AG09319 (cell line): ENCODE measurements at regions not wholly inside any gene's neighbourhood (a gene's known extent, or its start where the extent isn't known, plus 50 kb on each side); places are given as distances from the start of the nearest gene placed in this dataset.
A peak's percentile ranks its signal among the peaks of the same experiment; 100 is the strongest.

Experiments used
- DNase-seq: peaks from one replicate; pipeline ENCODE4 v3.0.0-alpha.2; 2010; ENCODE audit warnings: low read depth; ENCODE audit errors: extremely low read depth
- TF ChIP-seq, protein P1 (sequence below): IDR thresholded peaks from 2 replicates; pipeline ENCODE4 v1.5.1; 2011; ENCODE audit warnings: low read depth, mild to moderate bottlenecking, inconsistent platforms, low read length, moderate library complexity

DNA sequence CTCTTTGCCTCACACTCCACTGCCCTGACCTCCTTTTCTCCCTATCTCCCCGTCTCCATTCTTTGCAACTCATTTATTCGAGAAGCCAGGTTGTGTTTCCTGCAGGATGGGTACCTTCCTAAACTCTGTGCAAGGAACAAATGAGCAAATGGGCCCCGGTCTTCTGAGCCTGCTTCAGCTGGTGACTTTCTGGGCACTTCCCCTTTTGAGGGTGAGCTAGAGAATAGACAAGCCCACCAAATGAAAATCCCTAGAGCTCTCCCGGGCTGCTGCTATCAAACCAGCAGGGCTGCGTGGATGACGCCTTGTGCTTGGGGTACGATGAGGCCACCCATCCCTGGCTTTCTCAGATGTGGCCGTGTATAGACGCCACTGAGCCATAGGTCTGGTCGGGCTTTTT lies 91.0 kb upstream of the FOXA2 start:
- no peak for DNase-seq

DNA sequence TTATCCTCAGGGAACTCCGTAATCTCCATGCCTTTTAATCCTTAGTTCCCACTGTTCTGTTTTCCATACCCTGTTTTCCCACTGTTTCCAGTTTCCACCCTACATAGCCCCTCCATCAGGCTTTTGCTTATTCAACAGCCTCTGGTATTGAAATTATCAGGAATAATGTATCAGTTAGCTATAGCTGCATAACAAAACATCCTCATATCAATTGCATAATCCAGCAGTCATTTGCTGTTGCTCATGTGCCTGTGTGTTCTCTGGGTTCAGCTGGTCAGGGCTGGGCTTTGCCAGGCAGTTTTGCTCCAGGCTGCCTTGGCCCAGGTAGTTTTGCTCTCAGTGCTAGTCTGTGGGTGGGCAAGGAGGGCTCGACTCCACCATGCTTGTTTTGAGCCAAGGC lies 94.3 kb upstream of the FOXA2 start:
- TF ChIP-seq, protein P1, sequence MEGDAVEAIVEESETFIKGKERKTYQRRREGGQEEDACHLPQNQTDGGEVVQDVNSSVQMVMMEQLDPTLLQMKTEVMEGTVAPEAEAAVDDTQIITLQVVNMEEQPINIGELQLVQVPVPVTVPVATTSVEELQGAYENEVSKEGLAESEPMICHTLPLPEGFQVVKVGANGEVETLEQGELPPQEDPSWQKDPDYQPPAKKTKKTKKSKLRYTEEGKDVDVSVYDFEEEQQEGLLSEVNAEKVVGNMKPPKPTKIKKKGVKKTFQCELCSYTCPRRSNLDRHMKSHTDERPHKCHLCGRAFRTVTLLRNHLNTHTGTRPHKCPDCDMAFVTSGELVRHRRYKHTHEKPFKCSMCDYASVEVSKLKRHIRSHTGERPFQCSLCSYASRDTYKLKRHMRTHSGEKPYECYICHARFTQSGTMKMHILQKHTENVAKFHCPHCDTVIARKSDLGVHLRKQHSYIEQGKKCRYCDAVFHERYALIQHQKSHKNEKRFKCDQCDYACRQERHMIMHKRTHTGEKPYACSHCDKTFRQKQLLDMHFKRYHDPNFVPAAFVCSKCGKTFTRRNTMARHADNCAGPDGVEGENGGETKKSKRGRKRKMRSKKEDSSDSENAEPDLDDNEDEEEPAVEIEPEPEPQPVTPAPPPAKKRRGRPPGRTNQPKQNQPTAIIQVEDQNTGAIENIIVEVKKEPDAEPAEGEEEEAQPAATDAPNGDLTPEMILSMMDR = no peak
- DNase-seq = no peak

More for the DNA sequence above, 91.0 kb upstream of the FOXA2 start:
- TF ChIP-seq, protein P1 = no peak

DNA sequence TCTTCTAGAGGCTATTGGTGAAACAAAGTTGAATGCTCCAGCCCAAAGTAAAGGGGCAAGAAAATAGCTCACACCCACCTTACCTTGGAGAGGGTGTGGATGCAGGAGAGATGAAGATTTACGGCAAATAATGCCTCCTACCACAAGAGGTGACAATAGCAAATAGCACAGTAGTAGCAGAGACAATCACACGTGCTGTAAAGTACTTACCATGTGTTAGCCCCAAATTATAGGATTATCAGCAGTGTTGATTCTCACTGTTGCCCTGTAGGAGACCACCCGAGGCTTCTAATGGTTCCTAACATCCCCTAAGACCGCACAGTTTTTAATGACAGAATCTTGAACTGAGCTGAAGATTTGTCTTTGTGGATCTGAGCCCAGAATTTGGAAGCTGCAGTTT lies 94.8 kb upstream of the FOXA2 start:
- TF ChIP-seq, protein P1 = no peak
- DNase-seq = no peak

DNA sequence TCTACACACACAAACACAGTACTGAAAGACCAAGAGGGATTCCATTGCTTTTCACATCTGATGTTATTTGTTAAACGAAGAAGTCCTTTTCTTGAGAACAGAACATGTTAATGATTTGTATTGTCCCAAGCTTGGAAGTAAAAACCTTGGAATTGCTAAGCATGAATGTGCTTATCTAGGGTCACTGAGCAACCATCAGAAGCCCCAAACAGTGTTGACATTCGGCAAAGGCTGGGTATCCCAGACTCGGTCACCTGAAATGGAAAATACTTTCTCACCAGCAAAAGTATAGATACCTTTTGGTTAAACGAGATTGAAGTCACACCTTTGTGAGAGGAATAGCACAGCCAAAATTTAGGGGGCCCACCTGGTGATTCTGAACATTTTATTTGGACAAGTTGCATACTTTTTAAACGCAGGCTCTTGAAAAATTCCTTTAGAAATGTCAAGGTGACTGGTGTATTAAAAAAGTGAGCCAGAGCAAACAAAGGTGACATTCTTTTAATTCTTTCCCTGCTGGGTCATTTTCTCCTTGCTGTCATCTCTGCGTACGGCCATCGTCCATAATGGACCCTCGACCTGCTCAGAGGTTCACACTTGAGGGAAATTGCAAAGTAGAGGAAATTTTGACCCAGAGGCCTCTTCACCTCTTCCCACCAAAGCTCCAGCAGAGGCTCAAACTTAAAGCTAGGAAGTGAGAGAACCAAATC lies 95.8 kb upstream of the FOXA2 start:
- DNase-seq = no peak
- TF ChIP-seq, protein P1 = no peak

DNA sequence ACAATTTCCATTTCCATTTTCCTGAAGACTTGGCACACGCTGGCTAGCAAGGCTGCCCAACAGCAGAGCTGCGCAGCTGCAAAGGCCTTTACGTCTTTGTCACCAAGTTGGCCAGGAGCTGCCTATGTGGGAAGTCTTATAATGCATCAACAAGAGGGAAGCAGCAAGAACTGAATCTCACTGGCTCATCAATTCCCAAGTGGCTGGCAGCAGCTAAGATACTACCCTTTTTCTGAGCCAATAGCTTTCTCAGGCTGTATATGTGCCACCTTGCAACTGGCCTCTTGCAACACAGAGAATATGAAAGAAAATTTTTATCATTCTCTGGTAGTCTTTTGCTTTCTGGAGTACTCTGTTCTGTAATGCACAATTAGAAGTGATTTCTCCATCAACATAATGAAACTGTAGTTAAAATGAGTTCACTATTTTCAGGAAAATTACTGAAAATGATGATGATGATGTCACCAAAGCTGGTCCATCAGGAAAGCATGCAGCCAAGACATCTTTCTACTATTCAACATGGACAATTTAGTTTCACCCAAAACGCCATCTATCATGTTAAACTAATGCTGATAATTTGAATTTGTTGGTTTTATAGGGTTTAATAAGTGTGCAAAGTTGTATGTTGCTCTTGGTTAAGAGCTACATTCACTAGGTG lies 97.3 kb upstream of the FOXA2 start:
- DNase-seq = no peak
- TF ChIP-seq, protein P1 = no peak

DNA sequence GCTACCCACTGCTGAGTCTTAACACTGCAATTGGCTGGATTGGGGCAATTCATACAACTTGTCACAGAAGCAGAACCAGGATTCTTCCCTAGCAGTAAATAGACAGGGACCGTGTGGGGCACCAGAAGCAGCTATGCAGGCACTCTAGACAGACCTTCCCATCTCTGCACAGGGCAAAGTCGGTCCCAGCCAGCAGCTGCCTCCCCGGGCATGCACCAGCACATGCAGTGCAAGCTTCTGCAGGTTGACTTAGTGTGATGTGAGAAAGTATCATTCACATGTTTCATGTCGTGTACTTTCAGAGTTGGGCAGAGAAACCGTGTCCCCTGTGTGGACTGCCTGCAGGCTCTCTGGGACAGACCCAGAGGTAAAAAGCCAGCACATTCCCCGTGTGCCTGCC lies 98.0 kb upstream of the FOXA2 start:
- TF ChIP-seq, protein P1 = no peak
- DNase-seq = no peak

DNA sequence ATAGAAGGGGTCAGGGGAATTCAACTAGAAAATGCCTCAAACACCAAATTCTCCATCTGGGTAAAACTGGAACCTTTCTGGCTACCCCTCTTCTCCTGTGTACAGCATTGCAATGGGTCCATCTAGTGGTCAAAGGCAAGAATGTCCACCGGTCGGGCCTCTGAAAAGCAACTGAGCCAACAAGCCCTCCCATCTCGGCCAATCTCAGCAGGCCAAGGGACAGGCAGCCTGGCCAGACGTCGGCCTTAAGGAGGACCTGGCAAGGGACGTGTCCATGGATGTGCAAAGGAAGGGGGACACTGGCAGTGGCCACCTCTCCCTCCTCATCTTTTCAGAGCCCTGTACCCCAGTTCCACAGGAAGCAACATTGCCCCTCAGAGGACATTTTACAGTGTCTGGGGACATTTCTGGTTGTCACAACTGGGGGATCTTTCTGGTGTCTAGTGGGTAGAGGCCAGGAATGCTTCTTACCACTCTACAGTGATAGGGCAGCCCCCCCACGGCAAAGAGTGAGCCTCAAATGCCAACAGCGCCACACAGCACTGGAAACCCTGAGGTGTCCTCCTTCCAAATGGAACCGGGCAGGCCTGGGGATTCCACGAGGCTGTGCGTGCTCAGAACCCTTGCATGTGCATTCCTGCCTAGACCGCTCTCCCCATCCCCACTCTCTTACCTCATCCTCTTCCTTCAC lies 99.8 kb upstream of the FOXA2 start:
- TF ChIP-seq, protein P1 = peak; percentile 94
- peak; percentile 31 for DNase-seq
